GM23338 (cell line): ENCODE measurements at regions not wholly inside any gene's neighbourhood (a gene's known extent, or its start where the extent isn't known, plus 50 kb on each side); places are given as distances from the start of the nearest gene placed in this dataset.
A peak's percentile ranks its signal among the peaks of the same experiment; 100 is the strongest.

Source experiments
- ATAC-seq: fragments of 200-7000 bp; cut with Tn5 transposase; 3 replicates; pipeline ENCODE4 v1.9.1; 2020
- DNase-seq: peaks from one replicate; pipeline ENCODE4 v3.0.0-alpha.2; 2015; ENCODE audit warnings: low spot score
- H2AFZ ChIP-seq: fragments of 200-600 bp; sonication (generic); 2 replicates; pipeline ENCODE4 v1.8.0; 2016; ENCODE audit warnings: antibody characterized with exemption, mild to moderate bottlenecking, moderate library complexity
- H3F3A ChIP-seq: fragments of 200-600 bp; sonication (generic); replicated peaks from 2 replicates; pipeline ENCODE4 v1.8.0; 2017; ENCODE audit warnings: antibody characterized with exemption, mixed run types, low read depth
- H3K27ac ChIP-seq: fragments of 200-600 bp; sonication (generic); 2 replicates; pipeline ENCODE4 v1.6.1; 2016; ENCODE audit warnings: low read depth
- H3K27me3 ChIP-seq: fragments of 200-600 bp; sonication (generic); 2 replicates; pipeline ENCODE4 v1.8.0; 2016; ENCODE audit warnings: mild to moderate bottlenecking, mixed run types, moderate library complexity; ENCODE audit not compliant: insufficient read depth
- H3K36me3 ChIP-seq: fragments of 200-600 bp; sonication (generic); 2 replicates; pipeline ENCODE4 v1.8.0; 2016; ENCODE audit warnings: mild to moderate bottlenecking; ENCODE audit not compliant: insufficient read depth
- H3K4me1 ChIP-seq: fragments of 200-600 bp; sonication (generic); 2 replicates; pipeline ENCODE4 v1.8.0; 2016; ENCODE audit warnings: mild to moderate bottlenecking, moderate library complexity; ENCODE audit not compliant: insufficient read depth
- H3K4me2 ChIP-seq: fragments of 200-600 bp; sonication (generic); 2 replicates; pipeline ENCODE4 v1.7.1; 2017; ENCODE audit warnings: mixed run types
- H3K4me3 ChIP-seq: fragments of 200-600 bp; sonication (generic); 2 replicates; pipeline ENCODE4 v1.6.1; 2016; ENCODE audit warnings: mixed run types
- H3K79me2 ChIP-seq: fragments of 200-600 bp; sonication (generic); replicated peaks from 2 replicates; pipeline ENCODE4 v1.8.0; 2017; ENCODE audit warnings: mild to moderate bottlenecking; ENCODE audit not compliant: insufficient read depth
- H3K9me2 ChIP-seq: fragments of 200-600 bp; sonication (generic); 2 replicates; pipeline ENCODE4 v1.8.0; 2017; ENCODE audit not compliant: insufficient read depth
- H4K20me1 ChIP-seq: fragments of 200-600 bp; sonication (generic); replicated peaks from 2 replicates; pipeline ENCODE4 v1.8.0; 2017; ENCODE audit warnings: mild to moderate bottlenecking; ENCODE audit not compliant: insufficient read depth
- H3K27ac Mint-ChIP-seq: 2 replicates; pipeline ENCODE4 v1.8.0; 2020; ENCODE audit warnings: inconsistent platforms, mild to moderate bottlenecking, moderate library complexity, mixed read lengths
- H3K27me3 Mint-ChIP-seq: 3 replicates; pipeline ENCODE4 v1.8.0; 2022; ENCODE audit warnings: low read depth, mild to moderate bottlenecking, moderate library complexity, mixed read lengths, inconsistent platforms; ENCODE audit not compliant: insufficient read depth, poor library complexity
- H3K36me3 Mint-ChIP-seq: 3 replicates; pipeline ENCODE4 v1.8.0; 2021; ENCODE audit warnings: low read depth, mild to moderate bottlenecking, inconsistent platforms, moderate library complexity, mixed read lengths
- H3K4me1 Mint-ChIP-seq: 3 replicates; pipeline ENCODE4 v1.8.0; 2020; ENCODE audit warnings: mild to moderate bottlenecking, inconsistent platforms, mixed read lengths
- H3K4me3 Mint-ChIP-seq: 3 replicates; pipeline ENCODE4 v1.8.0; 2021; ENCODE audit warnings: moderate library complexity, mild to moderate bottlenecking, inconsistent platforms, mixed read lengths
- H3K9me3 Mint-ChIP-seq: 3 replicates; pipeline ENCODE4 v1.8.0; 2020; ENCODE audit warnings: moderate library complexity, mild to moderate bottlenecking, inconsistent platforms, mixed read lengths
- CREB1 ChIP-seq: fragments of 250-450 bp; sonication (Bioruptor Pico); IDR thresholded peaks from 2 replicates; pipeline ENCODE4 v1.5.0; 2020; ENCODE audit warnings: low read depth, mild to moderate bottlenecking, moderate library complexity
- CTCF ChIP-seq, 2 experiments: fragments of 200-600 bp in 1 of 2; sonication (generic) in 1 of 2; conservative IDR thresholded peaks; 2 replicates each; pipeline versions ENCODE4 v1.5.1 to v1.6.1; 2016 to 2017; ENCODE audit warnings: antibody characterized with exemption in 2 of 2, low read depth in 2 of 2, mild to moderate bottlenecking in 2 of 2, moderate library complexity in 1 of 2
- ETS1 ChIP-seq: IDR thresholded peaks from 2 replicates; pipeline ENCODE4 v1.6.1; 2016; ENCODE audit warnings: antibody characterized with exemption
- EZH2 ChIP-seq: fragments of 200-600 bp; sonication (generic); IDR thresholded peaks from one replicate; pipeline ENCODE4 v1.8.0; 2017; ENCODE audit warnings: antibody characterized with exemption, mild to moderate bottlenecking, low read depth; ENCODE audit not compliant: unreplicated experiment
- EZH2phosphoT487 ChIP-seq: fragments of 200-600 bp; sonication (generic); IDR thresholded peaks from one replicate; pipeline ENCODE4 v1.8.1; 2018; ENCODE audit warnings: antibody characterized with exemption; ENCODE audit not compliant: unreplicated experiment
- NANOG ChIP-seq: IDR thresholded peaks from 2 replicates; pipeline ENCODE4 v1.6.1; 2016; ENCODE audit warnings: antibody characterized with exemption, borderline replicate concordance
- POLR2AphosphoS5 ChIP-seq: IDR thresholded peaks from 2 replicates; pipeline ENCODE4 v1.6.1; 2016; ENCODE audit warnings: antibody characterized with exemption, low read depth
- REST ChIP-seq: IDR thresholded peaks from one replicate; pipeline ENCODE4 v1.6.1; 2018; ENCODE audit warnings: antibody characterized with exemption; ENCODE audit not compliant: unreplicated experiment
- STAT1 ChIP-seq: IDR thresholded peaks from one replicate; pipeline ENCODE4 v1.6.1; 2016; ENCODE audit warnings: antibody characterized with exemption; ENCODE audit not compliant: unreplicated experiment
- ZNF331 ChIP-seq: fragments of 250-450 bp; sonication (Bioruptor Pico); IDR thresholded peaks from 2 replicates; pipeline ENCODE4 v1.5.0; 2020; ENCODE audit warnings: low read depth, mild to moderate bottlenecking, moderate library complexity
- ZNF462 ChIP-seq: fragments of 250-450 bp; sonication (Bioruptor Pico); IDR thresholded peaks from 2 replicates; pipeline ENCODE4 v1.5.0; 2020; ENCODE audit warnings: mild to moderate bottlenecking, moderate library complexity

GRCh38 chr6:1104988-1105670 is 206.8 kb upstream of the FOXQ1 start:
- Mint-ChIP-seq H3K4me3 (no peak overlapping the region), H3K36me3 (peaks cover 14% of the 10 kb centered on the region), H3K27ac (no peak overlapping the region), H3K4me1 (peaks cover 22% of the 10 kb centered on the region), H3K9me3 (peaks cover 18% of the 10 kb centered on the region), H3K27me3 (peaks cover 89% of the 10 kb centered on the region)
- no peak overlapping the region for H3K4me2 ChIP-seq
- DNase-seq (peak; percentile 28), ATAC-seq (no peak; the same call in 2 of the 3 replicates)
- no peaks in the 10 kb centered on the region for H3K79me2 ChIP-seq
- no peak overlapping the region for H2AFZ ChIP-seq
- no peaks in the 10 kb centered on the region for H3K9me2 ChIP-seq
- H3K4me1 ChIP-seq = peaks cover 12% of the 10 kb centered on the region; the same call in 1 of the 2 replicates
- no peaks in the 10 kb centered on the region; the same call in 1 of the 2 replicates for H4K20me1 ChIP-seq
- no peak for TF ChIP-seq NANOG
- no peak for TF ChIP-seq ZNF462 (CRISPR knock-in tag)
- no peak for TF ChIP-seq CTCF (conservative IDR thresholded peaks at IDR 0.05; ENCODE audit: low read depth in 2 of 2)
- no peak for TF ChIP-seq REST
- no peak for TF ChIP-seq ETS1
- no peak for TF ChIP-seq CREB1 (CRISPR knock-in tag)
- TF ChIP-seq EZH2phosphoT487 = no peak
- TF ChIP-seq POLR2AphosphoS5 = no peak
- TF ChIP-seq ZNF331 (CRISPR knock-in tag) = no peak
- no peak for TF ChIP-seq EZH2
- TF ChIP-seq STAT1 = no peak
- H3F3A ChIP-seq = no peaks in the 10 kb centered on the region
- no peak overlapping the region for H3K27ac ChIP-seq
- H3K4me3 ChIP-seq = no peak overlapping the region
- H3K27me3 ChIP-seq = peaks cover 95% of the 10 kb centered on the region
- H3K36me3 ChIP-seq = peaks cover 2% of the 10 kb centered on the region; the same call in 1 of the 2 replicates
